Sigmoid colon (tissue), 6 donors: ENCODE measurements at regions not wholly inside any gene's neighbourhood (a gene's known extent, or its start where the extent isn't known, plus 50 kb on each side); places are given as distances from the start of the nearest gene placed in this dataset.
"Not testable (repeated sequence)": the region's sequence is repeated elsewhere in the genome, so short reads cannot be mapped to it uniquely, and the experiment has no call there.

ENCODE experiments used
- DNase-seq: peaks from one replicate; pipeline ENCODE4 v3.0.0-alpha.2; 2019
- H3K27ac ChIP-seq, 4 donors: fragments of 200-600 bp; sonication (generic); one replicate each; pipeline ENCODE4 v1.5.1; 2016 to 2019; ENCODE audit warnings: mild to moderate bottlenecking in 1 of 4
- H3K27me3 ChIP-seq, 3 donors: fragments of 200-600 bp; sonication (generic); one replicate each; pipeline ENCODE4 v1.5.1; 2019; ENCODE audit warnings: mild to moderate bottlenecking in 1 of 3
- H3K36me3 ChIP-seq, 4 donors: fragments of 200-600 bp; sonication (generic); one replicate each; pipeline ENCODE4 v1.5.1; 2016 to 2019
- H3K4me1 ChIP-seq, 4 donors: fragments of 200-600 bp; sonication (generic); one replicate each; pipeline ENCODE4 v1.5.1; 2017 to 2019
- H3K4me3 ChIP-seq, 4 donors: fragments of 200-600 bp; sonication (generic); one replicate each; pipeline ENCODE4 v1.5.1; 2017 to 2019; ENCODE audit warnings: mild to moderate bottlenecking in 2 of 4, moderate library complexity in 1 of 4
- H3K9me3 ChIP-seq, 4 donors: fragments of 200-600 bp in 3 of 4; sonication (generic) in 3 of 4; one replicate each; pipeline versions ENCODE4 v1.5.1 to v1.6.1; 2013 to 2019
- EP300 ChIP-seq, 4 donors: sonication (generic); formaldehyde crosslinking; IDR thresholded peaks; one replicate each; pipeline ENCODE4 v1.6.1; 2017; ENCODE audit warnings: antibody characterized with exemption in 4 of 4
- POLR2A ChIP-seq, 2 donors: fragments of 450-650 bp; IDR thresholded peaks; one replicate each; pipeline ENCODE4 v1.6.1; 2016; ENCODE audit warnings: antibody characterized with exemption in 2 of 2, mild to moderate bottlenecking in 2 of 2, moderate library complexity in 2 of 2
- POLR2AphosphoS5 ChIP-seq, 4 donors: sonication (generic); formaldehyde crosslinking; IDR thresholded peaks; one replicate each; pipeline ENCODE4 v1.6.1; 2017; ENCODE audit warnings: antibody characterized with exemption in 4 of 4
- WGBS, 2 donors: extraction: QIAGEN DNeasy Blood & Tissue Kit; methylation state at CpG; one replicate each; pipeline ENCODE4 v1.1.7; 2013; 5-methylcytosine and 5-hydroxymethylcytosine counted together
- intact Hi-C: fragments of 100-400 bp; cut with DNase I; formaldehyde crosslinking; loops from one replicate; pipeline ENCODE4 v1.15.1; 2023
- TF ChIP-seq, protein P1 (sequence below), 4 experiments: fragments of 450-650 bp in 3 of 4; fragments of 200-600 bp in 1 of 4; IDR thresholded peaks; one replicate each; pipeline ENCODE4 v1.5.1; 2016 to 2019; ENCODE audit warnings: antibody characterized with exemption in 4 of 4, mild to moderate bottlenecking in 3 of 4, moderate library complexity in 2 of 4
- donor health status: healthy with polysubstance abuse.
- donor health status: healthy.

DNA sequence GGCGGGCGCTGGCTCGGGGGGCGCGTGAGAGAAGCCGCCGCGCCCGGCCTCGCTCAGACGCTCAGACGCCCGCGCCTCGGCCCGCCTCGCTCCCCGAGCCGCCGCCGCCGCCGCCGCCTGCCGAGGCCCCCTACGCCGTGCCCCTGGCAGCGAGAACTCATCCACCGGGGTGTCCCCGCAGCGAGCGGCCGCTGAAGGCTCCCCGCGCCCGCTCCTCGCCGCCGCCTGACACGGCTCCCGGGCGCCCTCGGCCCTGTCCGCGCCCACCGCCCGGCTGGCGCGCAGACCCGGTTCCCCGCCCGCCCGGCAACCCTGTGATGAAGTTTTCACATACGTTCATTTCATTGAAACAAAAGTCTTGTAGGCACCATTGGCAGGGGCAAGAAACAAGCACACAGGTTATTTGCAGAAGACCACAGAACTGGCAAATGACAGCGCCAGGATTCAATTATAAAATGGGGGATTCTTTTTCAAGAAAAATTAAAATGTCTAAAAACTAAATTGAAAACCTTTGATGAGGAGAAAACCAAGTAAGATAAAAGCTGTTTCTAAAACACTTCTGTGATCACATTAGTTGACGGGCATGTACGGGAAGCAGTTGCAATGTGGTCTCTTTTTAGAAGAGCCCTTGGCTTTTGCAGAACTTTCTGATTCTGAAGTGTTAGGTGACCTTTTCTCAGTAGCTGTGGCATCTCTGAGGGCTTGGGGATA is 50.5 kb upstream of the TUBA3D start:
- TF ChIP-seq POLR2A (IDR thresholded peaks at IDR 0.05) (no peak), POLR2AphosphoS5 (IDR thresholded peaks at IDR 0.05) (no peak), EP300 (IDR thresholded peaks at IDR 0.05) (no peak)
- TF ChIP-seq, protein P1, sequence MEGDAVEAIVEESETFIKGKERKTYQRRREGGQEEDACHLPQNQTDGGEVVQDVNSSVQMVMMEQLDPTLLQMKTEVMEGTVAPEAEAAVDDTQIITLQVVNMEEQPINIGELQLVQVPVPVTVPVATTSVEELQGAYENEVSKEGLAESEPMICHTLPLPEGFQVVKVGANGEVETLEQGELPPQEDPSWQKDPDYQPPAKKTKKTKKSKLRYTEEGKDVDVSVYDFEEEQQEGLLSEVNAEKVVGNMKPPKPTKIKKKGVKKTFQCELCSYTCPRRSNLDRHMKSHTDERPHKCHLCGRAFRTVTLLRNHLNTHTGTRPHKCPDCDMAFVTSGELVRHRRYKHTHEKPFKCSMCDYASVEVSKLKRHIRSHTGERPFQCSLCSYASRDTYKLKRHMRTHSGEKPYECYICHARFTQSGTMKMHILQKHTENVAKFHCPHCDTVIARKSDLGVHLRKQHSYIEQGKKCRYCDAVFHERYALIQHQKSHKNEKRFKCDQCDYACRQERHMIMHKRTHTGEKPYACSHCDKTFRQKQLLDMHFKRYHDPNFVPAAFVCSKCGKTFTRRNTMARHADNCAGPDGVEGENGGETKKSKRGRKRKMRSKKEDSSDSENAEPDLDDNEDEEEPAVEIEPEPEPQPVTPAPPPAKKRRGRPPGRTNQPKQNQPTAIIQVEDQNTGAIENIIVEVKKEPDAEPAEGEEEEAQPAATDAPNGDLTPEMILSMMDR (IDR thresholded peaks at IDR 0.05): no peak
- Histone ChIP-seq H3K4me1 (no peaks in the 10 kb centered on the region), H3K4me3 (peak overlapping the region in 2 of 4 donors; percentile 29 to 34), H3K27ac (no peak overlapping the region), H3K36me3 (no peaks in the 10 kb centered on the region), H3K9me3 (no peaks in the 10 kb centered on the region), H3K27me3 (peaks cover 4 to 56% (median 30%) of the 10 kb centered on the region in 3 donors)
- WGBS, 2 donors: 4 to 7% methylated on average over 55 to 56 of the region's 57 CpGs
- no peak for DNase-seq
- intact Hi-C loops: no loop called here

DNA sequence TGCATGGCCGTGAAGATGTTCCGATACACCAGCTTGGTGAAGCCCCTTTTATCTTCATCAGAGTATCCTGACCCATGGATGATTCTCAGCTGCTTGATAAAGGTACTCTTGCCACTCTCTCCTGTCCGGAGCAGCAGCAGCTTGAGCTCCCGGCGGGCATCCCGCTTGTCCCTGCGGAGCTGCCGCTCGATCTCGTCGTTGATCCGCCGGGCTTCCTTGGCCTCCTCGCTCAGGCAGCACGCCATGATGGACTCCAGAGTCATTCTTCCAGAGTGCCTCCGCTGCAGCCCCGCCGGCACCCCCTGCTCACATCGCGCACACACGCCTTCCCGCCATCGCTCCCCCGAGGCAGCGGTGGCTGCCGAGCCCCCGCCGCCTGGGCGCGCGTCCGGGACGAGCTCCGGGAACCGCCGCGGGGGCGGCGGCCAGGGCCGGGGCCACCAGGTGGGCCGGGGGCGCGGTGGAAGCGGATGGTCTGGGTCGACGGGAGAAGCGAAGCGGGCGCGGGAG is 51.3 kb upstream of the TUBA3D start:
- H3K9me3 ChIP-seq, H3K36me3 ChIP-seq, DNase-seq, intact Hi-C loops, H3K27ac ChIP-seq, H3K4me1 ChIP-seq: not testable (repeated sequence)
- WGBS, 2 donors: 8 to 26% methylated on average over 47 to 50 of the region's 50 CpGs
- peaks cover 4 to 52% (median 28%) of the 10 kb centered on the region in 3 donors for H3K27me3 ChIP-seq
- H3K4me3 ChIP-seq: peak overlapping the region in 1 of 4 donors; percentile 19

- peaks cover 1 to 17% (median 16%) of the 10 kb centered on the region in 3 donors for H3K27me3 ChIP-seq
- H3K9me3 ChIP-seq, H3K27ac ChIP-seq, DNase-seq, H3K36me3 ChIP-seq, H3K4me3 ChIP-seq, intact Hi-C loops, H3K4me1 ChIP-seq: not testable (repeated sequence)
- 79 to 82% methylated on average over 3 of the region's 3 CpGs for WGBS, 2 donors
These were observed 55.2 kb upstream of the TUBA3D start for GRCh38 chr2:131420751-131421150.

- 48 to 68% methylated on average over 10 of the region's 10 CpGs for WGBS, 2 donors
- Histone ChIP-seq H3K9me3 (no peaks in the 10 kb centered on the region), H3K27me3 (peaks cover 0 to 8% (median 4%) of the 10 kb centered on the region in 3 donors), H3K4me1 (no peaks in the 10 kb centered on the region), H3K36me3 (no peaks in the 10 kb centered on the region), H3K27ac (no peak overlapping the region), H3K4me3 (no peak overlapping the region)
- no peak for TF ChIP-seq EP300 (IDR thresholded peaks at IDR 0.05)
- TF ChIP-seq POLR2AphosphoS5 (IDR thresholded peaks at IDR 0.05): no peak
- no peak for TF ChIP-seq POLR2A (IDR thresholded peaks at IDR 0.05)
- TF ChIP-seq, protein P1 (IDR thresholded peaks at IDR 0.05): no peak
- intact Hi-C loops: no loop called here
- no peak for DNase-seq
These were observed 55.5 kb upstream of the RAB6D start for GRCh38 chr2:131419441-131419840.

DNA sequence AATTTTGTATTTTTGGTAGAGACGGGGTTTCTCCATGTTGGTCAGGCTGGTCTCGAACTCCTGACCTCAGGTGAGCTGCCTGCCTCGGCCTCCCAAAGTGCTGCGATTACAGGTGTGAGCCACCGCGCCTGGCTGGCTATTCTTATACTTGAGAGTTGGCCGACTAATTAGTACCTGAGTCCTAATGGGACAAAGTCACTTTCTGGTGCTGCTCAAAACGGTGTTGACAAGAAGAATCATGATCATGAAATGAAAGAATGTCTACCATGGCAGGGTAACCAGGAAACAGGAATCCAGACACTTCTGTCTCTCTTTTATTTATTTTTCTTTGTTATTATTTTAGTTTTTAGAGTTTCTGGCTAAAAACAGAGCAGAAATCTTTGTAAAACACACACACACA is 54.7 kb upstream of the RAB6D start:
- H3K36me3 ChIP-seq: no peaks in the 10 kb centered on the region
- DNase-seq: no peak
- no peaks in the 10 kb centered on the region for H3K9me3 ChIP-seq
- H3K27me3 ChIP-seq: no peaks in the 10 kb centered on the region
- intact Hi-C loops: no loop called here
- H3K4me3 ChIP-seq: no peak overlapping the region
- H3K27ac ChIP-seq: no peak overlapping the region
- WGBS, 2 donors: 88 to 90% methylated on average over 8 of the region's 8 CpGs
- H3K4me1 ChIP-seq: no peaks in the 10 kb centered on the region
- TF ChIP-seq POLR2A (IDR thresholded peaks at IDR 0.05) (no peak), EP300 (IDR thresholded peaks at IDR 0.05) (no peak), POLR2AphosphoS5 (IDR thresholded peaks at IDR 0.05) (no peak)
- TF ChIP-seq, protein P1 (IDR thresholded peaks at IDR 0.05): no peak

- Histone ChIP-seq H3K9me3 (no peaks in the 10 kb centered on the region), H3K36me3 (no peaks in the 10 kb centered on the region), H3K27ac (no peak overlapping the region), H3K27me3 (no peaks in the 10 kb centered on the region), H3K4me1 (no peaks in the 10 kb centered on the region), H3K4me3 (no peak overlapping the region)
- DNase-seq: no peak
- intact Hi-C loops: no loop called here
- TF ChIP-seq POLR2AphosphoS5 (IDR thresholded peaks at IDR 0.05): no peak
- TF ChIP-seq, protein P1 (IDR thresholded peaks at IDR 0.05): no peak
- TF ChIP-seq POLR2A (IDR thresholded peaks at IDR 0.05): no peak
- no peak for TF ChIP-seq EP300 (IDR thresholded peaks at IDR 0.05)
- 62 to 76% methylated on average over 2 of the region's 2 CpGs for WGBS, 2 donors
These were observed 53.9 kb upstream of the RAB6D start for GRCh38 chr2:131417886-131418285.
